Smooth muscle cell of the brain vasculature (primary cell): ENCODE measurements at regions not wholly inside any gene's neighbourhood (a gene's known extent, or its start where the extent isn't known, plus 50 kb on each side); places are given as distances from the start of the nearest gene placed in this dataset.

Experiments used
- DNase-seq: peaks from one replicate; pipeline ENCODE4 v3.0.0-alpha.2; 2012; ENCODE audit warnings: low read depth, low spot score

GRCh38 chr7:38070718-38071117, 107.3 kb upstream of the STARD3NL start:
- no peak for DNase-seq

- no peak for DNase-seq
Observed at GRCh38 chr7:38086857-38087256, 91.2 kb upstream of the STARD3NL start.

- no peak for DNase-seq
Observed at GRCh38 chr7:38102507-38102906, 75.5 kb upstream of the STARD3NL start.

DNA sequence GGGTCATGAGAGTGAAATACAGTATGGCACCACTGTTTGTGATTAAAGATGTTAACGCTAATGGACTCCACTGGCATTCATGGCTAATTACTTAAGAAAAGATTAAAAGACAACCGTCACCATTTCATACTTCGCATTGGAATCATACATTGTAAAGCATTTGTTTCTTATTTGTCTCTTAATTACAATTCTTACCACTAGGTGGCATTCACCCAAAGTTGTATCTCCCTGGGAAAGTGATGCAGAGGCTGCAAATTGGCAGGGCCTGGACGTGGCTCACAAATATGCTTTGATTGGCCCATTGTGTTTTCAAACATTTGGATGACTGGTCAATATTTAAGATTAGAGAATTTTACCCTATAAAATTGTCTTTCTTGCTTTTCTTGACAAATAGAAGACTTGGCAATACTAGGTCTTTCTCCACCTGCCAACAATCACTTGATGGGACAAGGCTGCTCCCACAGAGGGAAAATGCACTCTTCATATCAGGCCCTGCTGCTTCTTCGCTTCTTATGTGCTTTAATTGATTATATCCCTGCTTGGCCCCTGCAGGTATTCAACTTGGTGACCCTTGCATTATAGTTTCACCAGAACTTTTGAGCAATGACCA, 72.1 kb upstream of the STARD3NL start:
- peak; percentile 10 for DNase-seq

- DNase-seq, result peak; percentile 20
Observed at GRCh38 chr7:38107486-38107893, 70.6 kb upstream of the STARD3NL start.

DNA sequence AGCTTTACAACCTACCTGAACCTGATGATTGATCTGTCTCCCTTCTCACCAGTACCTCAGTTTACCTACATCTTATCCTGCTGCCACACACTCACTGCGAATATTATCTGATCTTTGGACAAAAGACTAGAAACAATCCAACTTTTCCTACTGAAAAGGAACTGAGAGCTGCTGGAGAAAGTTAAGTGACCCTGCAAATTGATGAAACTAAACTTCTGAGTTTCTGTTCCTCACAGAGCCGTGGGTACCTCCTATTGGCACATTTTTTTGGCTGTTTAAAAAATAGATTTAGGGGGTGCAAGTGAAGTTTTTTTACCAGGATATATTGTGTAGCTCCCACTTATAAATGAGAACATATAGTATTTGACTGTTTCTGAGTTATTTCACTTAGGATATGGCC, 66.0 kb upstream of the STARD3NL start:
- DNase-seq, result no peak

GRCh38 chr7:38120076-38120475, 58.0 kb upstream of the STARD3NL start:
- DNase-seq, result no peak

DNA sequence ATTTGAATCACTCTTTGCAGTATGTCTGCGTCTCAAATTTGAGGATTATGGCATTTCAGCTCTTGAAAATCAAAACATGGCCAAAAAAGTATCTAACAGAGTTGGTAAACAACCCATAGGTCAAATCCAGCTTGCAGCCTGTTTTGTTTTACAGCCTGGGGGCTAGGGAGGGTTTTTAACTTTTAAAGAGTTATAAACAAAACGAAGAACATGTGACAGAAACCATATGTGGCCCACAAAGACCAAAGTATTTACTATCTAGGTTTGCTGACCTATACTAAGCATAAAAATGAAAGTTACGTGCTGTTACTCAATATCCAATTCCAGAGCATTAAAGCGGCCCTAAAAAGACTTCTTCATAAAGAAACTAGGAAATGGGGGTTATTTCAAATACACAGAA, 55.5 kb upstream of the STARD3NL start:
- no peak for DNase-seq

GRCh38 chr7:38123494-38123893, 54.6 kb upstream of the STARD3NL start:
- DNase-seq, result no peak

- no peak for DNase-seq
Observed at GRCh38 chr7:38127216-38128207, 50.5 kb upstream of the STARD3NL start.
